ENCODE measurements at regions not wholly inside any gene's neighbourhood (a gene's known extent, or its start where the extent isn't known, plus 50 kb on each side); places are given as distances from the start of the nearest gene placed in this dataset.
"Not testable (repeated sequence)": the region's sequence is repeated elsewhere in the genome, so short reads cannot be mapped to it uniquely, and the experiment has no call there.

GRCh38 chr10:11403646-11404045 lies 207.8 kb downstream of the USP6NL start:
- DNase-seq = not testable (repeated sequence)

DNA sequence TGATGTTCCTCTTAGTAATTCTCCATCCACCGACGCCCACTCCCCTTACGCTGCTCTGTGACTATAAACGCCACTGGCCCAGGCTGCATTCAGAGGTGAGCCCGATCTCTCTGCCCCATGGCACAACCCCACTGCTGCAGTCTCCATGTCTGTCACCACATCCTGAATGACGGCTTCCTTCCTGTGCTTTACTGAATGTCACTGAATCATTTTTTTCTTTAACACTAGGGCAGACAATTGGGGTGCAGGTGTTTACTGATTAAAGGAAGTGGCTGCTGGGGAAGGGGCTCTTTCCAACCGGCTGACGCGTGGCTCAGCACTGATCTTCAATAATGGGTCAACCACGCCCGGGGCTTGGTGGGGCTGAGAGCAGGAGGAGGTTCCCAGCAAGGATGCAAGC lies 208.3 kb downstream of the USP6NL start:
- DNase-seq = peak; percentile 7

DNA sequence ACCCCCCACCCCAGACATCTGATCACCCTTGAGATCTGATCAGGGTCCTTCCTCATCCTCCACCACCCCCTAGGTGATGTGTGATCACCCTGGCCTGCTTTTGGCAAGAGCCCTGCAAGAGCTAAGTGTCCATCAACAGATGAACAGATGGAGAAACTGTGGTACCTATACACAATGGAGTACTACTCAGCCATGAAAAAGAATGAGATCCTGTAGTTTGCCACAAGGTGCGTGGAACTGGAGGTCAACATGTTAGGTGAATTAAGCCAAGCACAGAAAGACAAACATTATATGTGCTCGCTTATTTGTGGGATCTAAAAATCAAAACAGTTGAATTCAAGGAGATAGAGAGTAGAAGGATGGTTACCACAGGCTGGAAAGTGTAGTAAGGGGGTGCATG lies 209.1 kb downstream of the USP6NL start:
- DNase-seq = no peak

- DNase-seq = no peak
Measured at GRCh38 chr10:11401264-11402235, 209.9 kb downstream of the USP6NL start.

DNA sequence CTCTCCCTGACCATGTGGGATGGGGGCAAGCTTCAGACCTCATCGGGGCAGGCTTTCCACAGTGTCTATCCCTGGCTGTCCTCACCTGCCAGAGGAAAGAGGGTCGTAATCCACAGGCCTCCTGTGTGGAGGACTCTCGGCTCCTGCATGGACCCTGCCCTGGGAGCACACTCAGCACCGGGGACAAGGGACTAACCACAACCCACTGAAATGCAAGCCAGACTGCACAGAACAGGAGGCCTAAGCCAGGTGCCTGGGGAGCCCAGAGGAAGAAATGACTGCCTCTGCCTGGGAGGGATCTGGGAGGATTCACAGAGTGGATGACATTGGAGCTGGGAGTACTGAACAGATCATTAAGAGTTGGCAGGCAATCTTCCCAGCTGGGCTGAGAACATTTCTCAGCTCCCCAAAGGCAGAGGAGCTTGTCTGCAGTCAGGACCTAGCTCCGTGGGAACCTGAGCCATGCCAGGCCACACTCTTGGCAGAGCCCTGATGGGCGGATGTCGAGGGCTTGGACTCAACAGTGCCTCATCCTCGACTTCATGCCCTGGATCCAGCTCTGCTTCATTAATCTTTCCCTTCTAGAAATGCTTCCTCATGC lies 213.4 kb downstream of the USP6NL start:
- DNase-seq = no peak

- no peak for DNase-seq
Measured at GRCh38 chr10:11397077-11397965, 214.1 kb downstream of the USP6NL start.

GRCh38 chr10:11396311-11396955 lies 215.0 kb downstream of the USP6NL start:
- DNase-seq = no peak

- no peak for DNase-seq
Measured at GRCh38 chr10:11395581-11396310, 215.7 kb downstream of the USP6NL start.

- DNase-seq = no peak
Measured at GRCh38 chr10:11395161-11395560, 216.3 kb downstream of the USP6NL start.

DNA sequence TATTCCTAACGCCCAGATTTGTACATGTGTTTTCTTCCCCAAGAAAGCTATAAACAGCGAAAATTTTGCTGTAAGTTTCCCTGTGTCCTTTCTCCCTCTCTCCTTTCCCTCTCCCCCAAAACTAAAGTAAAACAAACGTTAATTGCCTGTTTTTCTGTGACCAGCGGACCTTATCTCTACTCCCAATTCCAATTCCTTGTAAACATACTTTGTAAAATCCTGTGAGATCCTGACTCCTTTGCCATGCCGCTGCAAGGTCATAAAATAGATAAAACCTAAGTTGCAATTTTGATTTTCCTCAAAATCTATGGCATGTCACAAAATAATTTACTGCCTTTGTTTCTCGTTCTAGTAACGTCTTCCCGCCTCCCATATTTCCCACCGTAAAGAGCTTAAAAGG lies 217.6 kb downstream of the USP6NL start:
- DNase-seq = no peak

GRCh38 chr10:11392776-11393175 lies 218.7 kb downstream of the USP6NL start:
- DNase-seq = no peak

- DNase-seq = no peak
Measured at GRCh38 chr10:11388996-11389395, 222.5 kb downstream of the USP6NL start.

- no peak for DNase-seq
Measured at GRCh38 chr10:11387551-11388222, 223.8 kb downstream of the USP6NL start.

- DNase-seq = no peak
Measured at GRCh38 chr10:11387044-11387443, 224.4 kb downstream of the USP6NL start.

Measured in MV-4-11 (cell line).